Pancreas (tissue), 10 donors: ENCODE measurements at regions not wholly inside any gene's neighbourhood (a gene's known extent, or its start where the extent isn't known, plus 50 kb on each side); places are given as distances from the start of the nearest gene placed in this dataset.

Experiments
- ATAC-seq, 4 donors: fragments of 200-7000 bp; cut with Tn5 transposase; one replicate each; pipeline versions ENCODE4 v1.8.0 to v1.9.1; 2020; ENCODE audit warnings: mild to moderate bottlenecking in 4 of 4, moderate library complexity in 4 of 4
- DNase-seq, 6 donors: peaks; one replicate each; pipeline ENCODE4 v3.0.0-alpha.2; 2020
- FAIRE-seq: peaks from 2 replicates; lab custom pipeline; 2012; peaks lifted over from hg19 to GRCh38; lab: Jason Lieb, UNC
- H3K27ac ChIP-seq, 4 donors: fragments of 200-600 bp; sonication (generic); 1 replicate in 3 of 4; 2 replicates in 1 of 4; pipeline versions ENCODE4 v1.5.0 to v1.8.0; 2020
- H3K27me3 ChIP-seq, 4 donors: fragments of 200-600 bp; one replicate each; pipeline ENCODE4 v1.8.0; 2021
- H3K36me3 ChIP-seq, 3 donors: fragments of 200-600 bp; sonication (generic) in 1 of 3; one replicate each; pipeline versions ENCODE4 v1.5.0 to v1.8.0; 2020 to 2021
- H3K4me1 ChIP-seq, 3 donors: fragments of 200-600 bp; one replicate each; pipeline ENCODE4 v1.8.0; 2021
- H3K4me3 ChIP-seq, 4 donors: fragments of 200-600 bp; sonication (generic) in 2 of 4; one replicate each; pipeline versions ENCODE4 v1.5.0 to v1.8.0; 2020 to 2021
- H3K9me3 ChIP-seq, 4 donors: fragments of 200-600 bp; one replicate each; pipeline ENCODE4 v1.8.0; 2021
- CTCF ChIP-seq, 4 donors: fragments of 200-600 bp; sonication (generic) in 3 of 4; IDR thresholded peaks; one replicate each; pipeline versions ENCODE4 v1.5.0 to v1.8.0; 2021; ENCODE audit warnings: antibody characterized with exemption in 4 of 4
- WGBS, 2 donors: extraction: QIAGEN DNeasy Blood & Tissue Kit; methylation state at CpG; one replicate each; pipeline ENCODE4 v1.1.7; 2013; 5-methylcytosine and 5-hydroxymethylcytosine counted together
- intact Hi-C, 3 donors: fragments of 100-400 bp; cut with DNase I; formaldehyde crosslinking; loops; one replicate each; pipeline versions ENCODE4 v1.11.1 to v1.14.2; 2022
- donor health status: healthy with polysubstance abuse.
- donor health status: DM: no; HTN: no; CAD: no; lungs with moderate emphysema.
- donor health status: DM: no; HTN: no; CAD: no.
- donor health status: control.
- donor health status: control.
- donor health status: Bipolar disorder and iron deficiency.
- donor health status: DM: yes; HTN: yes; CAD: no.
- donor health status: DM: no; HTN: no; CAD: no.
- donor health status: DM: no; HTN: no; CAD: no.
- donor health status: DM: yes; HTN: yes; CAD: no.

- Histone ChIP-seq H3K27me3 (no peaks in the 10 kb centered on the region), H3K9me3 (no peaks in the 10 kb centered on the region), H3K36me3 (no peaks in the 10 kb centered on the region), H3K4me3 (no peak overlapping the region), H3K4me1 (no peaks in the 10 kb centered on the region), H3K27ac (no peak overlapping the region)
- DNase-seq (no peak), FAIRE-seq (no peak), ATAC-seq (no peak)
- TF ChIP-seq CTCF (IDR thresholded peaks at IDR 0.05): no peak
- intact Hi-C loops: no loop called here
- 63 to 69% methylated on average over 2 of the region's 2 CpGs for WGBS, 2 donors
Measured at GRCh38 chr6:101203664-101204063, 189.8 kb upstream of the GRIK2 start.

GRCh38 chr6:101208152-101208551, 185.4 kb upstream of the GRIK2 start:
- Histone ChIP-seq H3K27me3 (no peaks in the 10 kb centered on the region), H3K36me3 (no peaks in the 10 kb centered on the region), H3K9me3 (no peaks in the 10 kb centered on the region), H3K4me3 (no peak overlapping the region), H3K4me1 (no peaks in the 10 kb centered on the region), H3K27ac (no peak overlapping the region)
- intact Hi-C loops: no loop called here
- DNase-seq: no peak
- 65 to 70% methylated on average over 4 of the region's 4 CpGs for WGBS, 2 donors
- FAIRE-seq: peak; percentile 61
- TF ChIP-seq CTCF (IDR thresholded peaks at IDR 0.05): no peak
- ATAC-seq: no peak

GRCh38 chr6:101212640-101213039, 180.9 kb upstream of the GRIK2 start:
- H3K4me3 ChIP-seq: no peak overlapping the region
- 74 to 87% methylated on average over 4 of the region's 4 CpGs for WGBS, 2 donors
- H3K36me3 ChIP-seq: no peaks in the 10 kb centered on the region
- no peak for ATAC-seq
- TF ChIP-seq CTCF (IDR thresholded peaks at IDR 0.05): no peak
- FAIRE-seq: no peak
- no peak for DNase-seq
- H3K4me1 ChIP-seq: no peaks in the 10 kb centered on the region
- intact Hi-C loops: no loop called here
- no peak overlapping the region for H3K27ac ChIP-seq
- H3K9me3 ChIP-seq: no peaks in the 10 kb centered on the region
- no peaks in the 10 kb centered on the region for H3K27me3 ChIP-seq

- Histone ChIP-seq H3K4me3 (no peak overlapping the region), H3K4me1 (no peaks in the 10 kb centered on the region), H3K36me3 (no peaks in the 10 kb centered on the region), H3K27ac (no peak overlapping the region), H3K9me3 (no peaks in the 10 kb centered on the region), H3K27me3 (no peaks in the 10 kb centered on the region)
- FAIRE-seq (no peak), DNase-seq (no peak), ATAC-seq (no peak)
- intact Hi-C loops: no loop called here
- TF ChIP-seq CTCF (IDR thresholded peaks at IDR 0.05): no peak
Measured at GRCh38 chr6:101222007-101222406, 171.5 kb upstream of the GRIK2 start.

GRCh38 chr6:101224751-101225150, 168.8 kb upstream of the GRIK2 start:
- no peak overlapping the region for H3K27ac ChIP-seq
- ATAC-seq (no peak), DNase-seq (no peak), FAIRE-seq (no peak)
- H3K9me3 ChIP-seq: no peaks in the 10 kb centered on the region
- intact Hi-C loops: no loop called here
- no peaks in the 10 kb centered on the region for H3K36me3 ChIP-seq
- H3K4me3 ChIP-seq: no peak overlapping the region
- TF ChIP-seq CTCF (IDR thresholded peaks at IDR 0.05): no peak
- no peaks in the 10 kb centered on the region for H3K27me3 ChIP-seq
- WGBS, 2 donors: 87 to 91% methylated on average over 6 of the region's 6 CpGs
- no peaks in the 10 kb centered on the region for H3K4me1 ChIP-seq
